ENCODE measurements at regions not wholly inside any gene's neighbourhood (a gene's known extent, or its start where the extent isn't known, plus 50 kb on each side); places are given as distances from the start of the nearest gene placed in this dataset.

DNA sequence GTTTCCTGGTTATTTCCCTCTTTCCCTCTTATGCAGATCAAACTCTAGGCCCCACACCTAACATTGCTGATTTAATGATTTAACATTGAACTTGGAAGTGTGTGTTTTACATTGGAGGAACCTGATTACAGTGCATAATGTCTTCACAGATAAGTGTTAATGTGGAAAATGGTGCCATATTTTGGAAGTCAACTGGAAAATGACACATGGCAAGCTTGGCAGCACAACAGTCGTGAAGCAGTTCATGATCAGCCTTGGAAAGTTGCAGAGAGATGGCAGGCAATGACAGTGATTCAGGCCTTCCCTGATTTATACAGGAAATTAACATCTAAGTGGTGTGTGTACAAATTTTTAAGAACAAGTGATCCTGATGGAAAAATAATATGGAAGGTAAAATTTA is 80.0 kb upstream of the CTNND2 start:
- H3K9ac ChIP-seq (replicated peaks in 1 of 4; ENCODE audit: extremely low read depth in 1 of 4, low read depth in 3 of 4, low read length in 3 of 4), result no peak overlapping the region
- no peaks in the 10 kb centered on the region for H3K27me3 ChIP-seq (replicated peaks in 1 of 4; ENCODE audit: control insufficient read depth in 3 of 4, extremely low read depth in 1 of 4, insufficient read depth in 3 of 4, low read length in 3 of 4)
- no peak overlapping the region for H4K5ac ChIP-seq (ENCODE audit: insufficient read length, low read depth, low read length)
- CTCF ChIA-PET (ENCODE audit: partially characterized antibody), result no interaction called here
- no peaks in the 10 kb centered on the region for H3K79me2 ChIP-seq (ENCODE audit: control insufficient read depth in 1 of 2, insufficient read depth in 2 of 2, low read length in 2 of 2)
- no peak overlapping the region for H3K27ac ChIP-seq (ENCODE audit: low read depth, low read length)
- H3K23me2 ChIP-seq (ENCODE audit: low read depth, low read length), result no peaks in the 10 kb centered on the region
- FAIRE-seq, result no peak
- no peak overlapping the region for H3K18ac ChIP-seq (ENCODE audit: extremely low read depth, low read length)
- no peak overlapping the region for H3K14ac ChIP-seq (ENCODE audit: insufficient read length)
- H4K8ac ChIP-seq (ENCODE audit: extremely low read depth, insufficient read depth, low read length), result no peak overlapping the region
- H2BK5ac ChIP-seq (ENCODE audit: low read depth, low read length), result no peak overlapping the region
- no peak overlapping the region for H2BK12ac ChIP-seq (ENCODE audit: low read depth, low read length)
- H3K4me1 ChIP-seq (replicated peaks in 1 of 4; ENCODE audit: control insufficient read depth in 3 of 4, insufficient read depth in 4 of 4, low read length in 3 of 4), result no peaks in the 10 kb centered on the region
- no peaks in the 10 kb centered on the region for H4K20me1 ChIP-seq (replicated peaks in 1 of 2; ENCODE audit: control insufficient read depth in 1 of 2, insufficient read depth in 2 of 2, low read length in 2 of 2)
- no peak for DNase-seq (ENCODE audit: low read depth in 1 of 2, low spot score in 2 of 2)
- no peak overlapping the region for H3K4me2 ChIP-seq (ENCODE audit: insufficient read depth in 1 of 2, low read depth in 2 of 2, low read length in 2 of 2)
- H3K56ac ChIP-seq (replicated peaks; ENCODE audit: insufficient read length, low read depth, low read length), result no peak overlapping the region
- H2AFZ ChIP-seq (ENCODE audit: low read length), result no peak overlapping the region
- H4K91ac ChIP-seq (replicated peaks; ENCODE audit: insufficient read length, low read length), result no peak overlapping the region
- no peaks in the 10 kb centered on the region for H3K79me1 ChIP-seq (ENCODE audit: low read depth, low read length)
- no peak overlapping the region for H2BK20ac ChIP-seq (ENCODE audit: low read length)
- no peak overlapping the region for H2BK15ac ChIP-seq (ENCODE audit: low read length)
- no peak overlapping the region for H3K4me3 ChIP-seq (ENCODE audit: extremely low read depth in 1 of 4, insufficient read depth in 2 of 4, low read depth in 3 of 4, low read length in 4 of 4)
- 95% methylated on average over 1 of the region's 1 CpG; no CpG with 5 or more reads in 1 of the 2 experiments for WGBS, 2 experiments (ENCODE audit: extremely low coverage in 1 of 2, insufficient coverage in 1 of 2, insufficient read length in 1 of 2, insufficient replicate concordance in 2 of 2, low coverage in 1 of 2, low lambda C conversion rate in 2 of 2, missing lambda C conversion rate in 1 of 2)
- H2AK5ac ChIP-seq (ENCODE audit: low read depth, low read length), result no peak overlapping the region
- no peak overlapping the region for H3K23ac ChIP-seq (ENCODE audit: insufficient read length)
- no peak overlapping the region for H3K4ac ChIP-seq (replicated peaks; ENCODE audit: insufficient read length, low read depth, low read length)
- H3K9me3 ChIP-seq (ENCODE audit: insufficient read depth in 2 of 2, low read depth in 1 of 2, low read length in 1 of 2), result no peaks in the 10 kb centered on the region
- POLR2A ChIA-PET (ENCODE audit: partially characterized antibody), result no interaction called here
- H2BK120ac ChIP-seq (replicated peaks; ENCODE audit: low read depth, low read length), result no peak overlapping the region
- H3K36me3 ChIP-seq (ENCODE audit: control insufficient read depth in 2 of 4, insufficient read depth in 4 of 4, low read length in 3 of 4), result no peaks in the 10 kb centered on the region
- no peak for TF ChIP-seq NRF1 (IDR thresholded peaks at IDR 0.05; ENCODE audit: low read depth, low read length)
- no peak for TF ChIP-seq KDM5A (IDR thresholded peaks at IDR 0.05; ENCODE audit: low read length)
- no peak for TF ChIP-seq SIX5 (IDR thresholded peaks at IDR 0.05; ENCODE audit: low read depth, low read length)

Measured in H1 (cell line).